Activated gamma-delta T cell treated with anti-CD3 and anti-CD28 coated beads, Interleukin-2, amount 50 U/mL, for 16 hours (primary cell): ENCODE measurements at regions not wholly inside any gene's neighbourhood (a gene's known extent, or its start where the extent isn't known, plus 50 kb on each side); places are given as distances from the start of the nearest gene placed in this dataset.
"Not testable (repeated sequence)": the region's sequence is repeated elsewhere in the genome, so short reads cannot be mapped to it uniquely, and the experiment has no call there.

Source experiments
- DNase-seq: peaks from one replicate; pipeline ENCODE4 v3.0.0-alpha.2; 2020; ENCODE audit warnings: low read depth

DNA sequence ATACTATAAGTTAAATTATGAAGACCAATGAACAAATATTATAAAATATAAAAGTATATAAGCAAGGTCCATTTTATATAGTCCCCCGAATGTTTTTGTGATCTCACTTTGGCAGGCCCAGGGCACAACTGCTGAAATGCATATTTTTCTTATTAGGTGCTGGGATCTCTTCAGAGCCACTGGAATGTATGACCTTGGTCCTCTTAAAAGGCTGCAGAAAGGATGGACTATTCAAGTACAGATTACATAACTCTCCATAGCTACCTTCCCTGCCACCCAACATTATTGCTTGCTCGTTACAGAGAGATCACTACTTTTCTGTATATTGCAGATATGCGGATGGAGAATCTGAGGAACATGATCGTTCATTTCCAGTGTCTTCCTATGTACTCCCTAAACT is 925.6 kb upstream of the CELF4 start:
- DNase-seq = no peak

GRCh38 chr18:38489721-38490120 is 924.1 kb upstream of the CELF4 start:
- DNase-seq = not testable (repeated sequence)

GRCh38 chr18:38487521-38487920 is 921.9 kb upstream of the CELF4 start:
- DNase-seq = no peak

DNA sequence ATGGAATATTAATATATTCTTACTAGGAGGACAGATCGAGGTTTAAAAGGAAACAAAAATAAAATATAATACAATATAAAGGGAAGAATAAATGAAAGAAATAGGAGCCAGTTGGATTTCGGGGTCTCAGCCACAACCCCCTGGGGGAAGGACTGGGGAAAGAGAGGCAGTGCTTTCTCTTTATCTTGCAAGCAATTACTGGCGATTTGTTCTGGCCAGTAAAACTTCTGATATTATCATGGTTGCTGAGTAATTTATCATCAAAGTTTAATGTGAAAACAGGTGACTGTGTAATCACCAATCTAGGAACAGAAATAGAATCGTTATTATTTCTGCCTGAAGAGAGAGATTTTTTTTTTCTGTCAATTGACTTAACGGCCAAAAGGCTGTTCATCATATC is 917.7 kb upstream of the CELF4 start:
- DNase-seq = no peak

GRCh38 chr18:38481576-38481975 is 916.0 kb upstream of the CELF4 start:
- no peak for DNase-seq

DNA sequence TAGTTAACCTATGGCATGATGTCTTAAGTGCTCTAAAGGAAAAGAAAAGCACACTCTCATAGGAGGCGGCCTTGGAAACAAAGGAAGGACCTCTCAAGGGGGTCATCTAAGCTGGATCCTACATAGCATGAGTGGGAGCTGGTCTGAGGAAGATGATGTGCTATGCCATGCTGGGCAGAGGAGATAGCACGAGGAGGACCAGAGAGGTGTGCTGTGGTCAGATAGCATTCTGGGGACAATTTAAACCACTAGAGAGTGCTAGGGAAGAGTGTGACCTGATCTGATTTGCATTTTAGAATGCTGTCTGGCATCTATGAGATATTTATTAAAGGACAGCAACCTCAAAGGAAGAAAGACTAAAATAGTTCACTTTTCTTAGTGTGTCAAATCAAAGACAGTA is 910.1 kb upstream of the CELF4 start:
- no peak for DNase-seq

- DNase-seq = no peak
Observed at GRCh38 chr18:38473535-38473934, 907.9 kb upstream of the CELF4 start.

DNA sequence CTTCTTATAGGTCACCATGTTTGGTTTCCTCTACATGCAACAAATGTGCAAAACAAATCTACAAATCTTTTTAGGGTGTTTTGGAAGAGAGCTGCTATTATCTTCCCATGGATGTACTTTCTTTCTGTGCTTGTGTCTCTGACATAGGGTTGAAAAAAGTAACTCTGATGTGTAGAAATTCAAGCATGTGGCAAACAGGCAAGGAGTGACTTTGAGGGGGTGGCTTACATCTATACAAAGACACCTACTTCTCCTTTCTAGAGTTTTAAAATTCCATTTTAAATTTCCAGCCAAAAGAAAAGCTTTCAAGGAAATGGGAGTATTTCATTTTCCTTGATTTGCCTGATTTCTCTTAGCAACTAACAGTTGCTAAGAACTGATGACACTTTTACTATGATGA is 904.8 kb upstream of the CELF4 start:
- no peak for DNase-seq

DNA sequence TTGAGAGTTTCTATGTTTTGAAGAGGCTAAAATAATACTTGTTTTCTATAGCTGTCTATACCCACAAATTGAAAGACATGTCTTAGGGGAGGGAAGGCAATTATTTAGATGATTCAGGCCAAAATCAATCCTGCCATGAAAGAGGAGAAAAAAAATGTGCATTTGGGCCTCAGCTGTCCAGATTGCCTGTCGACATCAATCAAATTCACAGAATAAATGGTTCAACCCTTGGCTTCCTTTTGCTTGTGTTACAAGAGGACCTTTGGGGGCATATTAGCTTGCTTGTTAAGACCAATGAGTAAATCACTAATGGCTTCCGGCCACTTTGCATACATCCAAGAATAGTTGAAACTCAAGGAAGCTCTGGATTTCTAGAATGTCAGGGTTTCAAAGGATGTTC is 900.8 kb upstream of the CELF4 start:
- DNase-seq = no peak

DNA sequence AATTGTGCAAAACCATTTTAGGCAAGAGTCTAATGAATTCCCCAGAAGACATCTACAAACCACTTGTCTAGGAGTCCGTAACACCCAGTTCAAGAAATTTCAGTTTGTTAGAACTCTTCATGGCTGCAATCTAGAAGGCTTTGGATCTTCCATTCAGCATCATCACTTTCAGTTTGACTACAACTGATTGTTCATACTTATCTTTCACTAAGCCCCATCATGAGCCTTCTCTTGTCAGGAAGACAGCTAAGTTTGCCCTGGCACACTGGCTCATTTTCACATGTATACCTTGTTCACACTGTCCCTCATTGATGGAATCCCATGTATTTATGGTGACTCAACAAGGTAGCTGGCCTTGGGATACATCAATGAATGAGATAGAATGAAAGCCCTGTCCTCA is 898.4 kb upstream of the CELF4 start:
- DNase-seq = no peak

GRCh38 chr18:38460657-38461056 is 895.1 kb upstream of the CELF4 start:
- no peak for DNase-seq

- DNase-seq = no peak
Observed at GRCh38 chr18:38459131-38459994, 893.8 kb upstream of the CELF4 start.

DNA sequence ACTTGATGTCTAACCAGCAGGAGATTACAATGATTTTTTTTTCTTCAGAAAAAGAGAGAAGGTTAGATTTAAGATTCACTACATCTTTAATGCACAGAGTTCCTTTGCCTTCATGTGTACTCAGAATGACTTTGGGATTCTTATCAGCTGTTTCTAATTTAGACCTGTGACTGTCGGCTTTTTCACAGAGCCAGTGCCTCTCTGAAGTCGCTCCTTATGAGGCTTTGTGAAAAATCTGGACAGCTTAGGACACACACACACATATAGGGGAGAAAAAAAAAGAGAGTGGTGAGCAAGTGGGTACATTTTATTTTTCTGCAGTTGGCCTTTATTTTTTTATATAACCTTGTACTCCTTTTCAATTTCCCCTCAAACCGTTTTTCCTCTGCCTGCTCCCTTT is 893.1 kb upstream of the CELF4 start:
- DNase-seq = no peak

DNA sequence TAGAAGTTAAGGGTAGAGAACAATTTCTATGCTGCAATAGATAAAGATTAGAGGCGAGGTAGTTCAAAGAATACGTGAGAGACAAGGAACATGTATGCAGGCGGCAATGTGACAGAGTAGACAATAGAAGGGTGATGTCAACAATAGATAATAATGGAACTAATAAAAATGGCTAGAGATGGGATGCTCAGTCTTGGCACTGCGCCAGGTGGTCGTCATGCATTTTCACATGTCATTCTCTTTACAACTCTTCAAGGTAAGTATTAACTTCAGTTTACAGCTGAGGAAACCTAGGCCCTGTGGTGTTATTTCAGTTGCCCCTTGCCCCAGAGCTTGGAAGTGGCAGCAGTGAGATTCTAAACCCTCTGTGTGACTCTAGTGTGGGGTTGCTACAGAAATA is 890.7 kb upstream of the CELF4 start:
- no peak for DNase-seq

DNA sequence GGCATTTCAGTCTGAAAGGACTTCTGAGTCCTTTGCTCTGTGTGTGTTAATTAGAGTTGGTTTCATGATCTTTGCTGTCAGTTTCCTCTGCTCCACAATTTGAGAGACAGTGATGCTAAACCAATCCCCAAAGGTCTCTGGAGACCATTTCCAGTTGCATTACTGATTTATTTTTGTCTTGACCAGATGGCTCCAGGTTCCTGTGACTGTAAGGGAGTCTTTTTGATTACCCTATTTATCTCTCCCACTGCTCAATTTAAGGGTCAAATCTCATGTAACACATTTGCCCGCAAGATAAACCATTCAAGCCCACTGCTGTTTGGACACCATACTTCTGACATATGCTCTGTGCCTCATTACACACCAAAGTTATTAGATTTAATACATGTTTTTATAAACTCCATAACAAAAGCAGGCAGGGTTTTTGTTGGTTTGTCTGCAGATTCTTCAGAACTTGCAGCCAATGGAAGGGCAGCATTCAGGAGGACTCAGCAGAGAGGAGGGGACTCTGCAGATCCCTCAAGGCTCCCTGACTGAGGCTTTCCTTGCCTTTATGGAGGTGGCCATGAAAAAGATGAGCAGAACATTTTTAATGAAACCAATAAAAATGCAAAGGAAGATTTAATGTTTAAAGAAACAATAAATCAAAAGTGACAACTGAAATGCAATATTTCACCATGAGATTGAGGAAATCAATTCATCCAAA is 889.3 kb upstream of the CELF4 start:
- DNase-seq = no peak

DNA sequence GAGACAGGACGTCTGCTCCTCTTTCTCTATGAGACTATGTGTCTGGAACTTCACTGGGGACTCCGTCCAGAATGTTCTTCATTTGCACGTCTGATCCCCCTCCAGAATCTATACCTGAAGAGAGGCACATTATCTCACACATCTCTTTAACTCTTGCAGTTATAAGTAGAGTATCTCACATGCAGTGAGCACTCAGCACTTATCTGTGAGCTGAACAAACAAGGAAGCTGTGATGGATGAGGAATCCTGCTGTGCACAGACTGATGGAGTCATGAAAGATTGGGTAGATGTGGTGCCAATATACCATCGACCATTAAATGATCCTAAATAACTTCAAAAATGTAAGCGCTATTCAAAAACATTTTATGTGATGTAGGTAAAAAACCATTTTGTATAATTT is 888.3 kb upstream of the CELF4 start:
- DNase-seq = no peak

DNA sequence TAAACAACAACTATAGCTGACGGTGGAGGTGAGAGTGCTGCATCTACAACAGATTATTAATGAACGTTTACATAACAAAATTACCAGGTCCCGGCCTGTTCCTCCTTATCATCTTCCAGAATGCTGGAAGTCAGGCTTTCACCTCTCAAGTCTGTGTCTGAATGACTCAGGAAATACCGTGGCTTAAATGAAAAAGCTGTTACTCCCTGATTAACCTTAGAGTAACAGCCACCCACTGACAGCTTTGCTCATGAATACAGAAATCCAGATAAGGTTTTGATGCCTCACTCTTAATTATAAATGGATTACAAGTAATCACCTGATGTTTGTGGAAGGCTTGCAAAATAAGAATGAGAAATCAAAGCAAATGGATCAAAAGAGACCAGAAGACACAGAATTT is 885.3 kb upstream of the CELF4 start:
- no peak for DNase-seq

DNA sequence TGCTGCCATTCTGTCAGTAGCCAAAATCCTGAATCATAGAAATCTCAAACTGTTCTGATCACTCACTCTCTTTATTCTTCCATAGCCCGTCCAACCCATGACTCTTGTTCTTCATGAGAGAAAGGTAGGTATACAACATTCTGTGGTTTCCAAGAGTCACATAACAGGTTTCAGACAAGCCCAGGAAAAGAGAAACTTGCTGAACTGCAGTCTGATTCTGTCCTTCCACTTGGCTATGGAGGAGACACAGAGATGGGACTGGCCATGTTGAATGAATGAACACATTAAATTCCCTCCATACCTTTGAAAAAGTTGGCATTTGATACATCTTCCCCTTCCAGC is 880.2 kb upstream of the CELF4 start:
- no peak for DNase-seq

GRCh38 chr18:38444971-38445803 is 879.6 kb upstream of the CELF4 start:
- no peak for DNase-seq

DNA sequence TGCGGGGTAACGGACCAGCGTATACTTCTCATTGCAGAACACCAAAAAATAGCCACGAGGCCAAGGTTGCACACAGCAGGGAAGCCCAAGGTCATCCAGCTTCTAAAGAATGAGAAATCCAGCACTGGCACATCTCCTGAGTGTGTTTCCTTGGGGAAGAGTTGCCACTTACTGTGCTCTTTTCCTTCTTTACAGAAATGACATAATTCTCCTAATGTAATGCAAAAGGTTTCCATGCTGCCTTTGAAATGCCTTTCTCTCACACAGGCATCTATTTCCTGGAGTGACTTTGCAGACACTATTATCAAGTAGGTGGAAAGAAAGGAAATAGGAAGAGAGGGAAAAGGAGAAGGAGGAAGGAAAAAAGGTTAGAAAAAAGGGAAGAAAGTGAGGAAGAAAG is 862.1 kb upstream of the CELF4 start:
- no peak for DNase-seq

GRCh38 chr18:38427234-38427633 is 861.6 kb upstream of the CELF4 start:
- DNase-seq = no peak

- no peak for DNase-seq
Observed at GRCh38 chr18:38421872-38422615, 856.4 kb upstream of the CELF4 start.
